GDM1 (cell line): ENCODE measurements at regions not wholly inside any gene's neighbourhood (a gene's known extent, or its start where the extent isn't known, plus 50 kb on each side); places are given as distances from the start of the nearest gene placed in this dataset.
"Not testable (repeated sequence)": the region's sequence is repeated elsewhere in the genome, so short reads cannot be mapped to it uniquely, and the experiment has no call there.

ENCODE experiments used
- DNase-seq: peaks from one replicate; lab custom pipeline; 2025; lab: John Stamatoyannopoulos, UW

GRCh38 chr12:116327992-116328391 lies 50.5 kb upstream of the MED13L start:
- DNase-seq: not testable (repeated sequence)

- DNase-seq: no peak
Observed at GRCh38 chr12:116331876-116332275, 54.4 kb upstream of the MED13L start.

GRCh38 chr12:116332705-116333380 lies 55.4 kb upstream of the MED13L start:
- no peak for DNase-seq

GRCh38 chr12:116333402-116333801 lies 55.9 kb upstream of the MED13L start:
- no peak for DNase-seq

- no peak for DNase-seq
Observed at GRCh38 chr12:116336542-116337065, 59.1 kb upstream of the MED13L start.

- no peak for DNase-seq
Observed at GRCh38 chr12:116337312-116337711, 59.8 kb upstream of the MED13L start.

GRCh38 chr12:116338064-116338846 lies 60.8 kb upstream of the MED13L start:
- no peak for DNase-seq

GRCh38 chr12:116339062-116339461 lies 61.6 kb upstream of the MED13L start:
- no peak for DNase-seq

- no peak for DNase-seq
Observed at GRCh38 chr12:116339800-116340371, 62.4 kb upstream of the MED13L start.

GRCh38 chr12:116343331-116343884 lies 65.9 kb upstream of the MED13L start:
- DNase-seq: no peak

- no peak for DNase-seq
Observed at GRCh38 chr12:116346222-116346621, 68.7 kb upstream of the MED13L start.

- no peak for DNase-seq
Observed at GRCh38 chr12:116346741-116347140, 69.2 kb upstream of the MED13L start.

- no peak for DNase-seq
Observed at GRCh38 chr12:116347265-116347664, 69.8 kb upstream of the MED13L start.

GRCh38 chr12:116352315-116352835 lies 74.9 kb upstream of the MED13L start:
- DNase-seq: no peak

GRCh38 chr12:116353958-116354357 lies 76.5 kb upstream of the MED13L start:
- no peak for DNase-seq

GRCh38 chr12:116354534-116354933 lies 77.0 kb upstream of the MED13L start:
- DNase-seq: no peak

GRCh38 chr12:116354950-116355783 lies 77.7 kb upstream of the MED13L start:
- DNase-seq: no peak

GRCh38 chr12:116358536-116358892 lies 81.0 kb upstream of the MED13L start:
- DNase-seq: no peak

GRCh38 chr12:116358893-116359761 lies 81.6 kb upstream of the MED13L start:
- peak; percentile 89 for DNase-seq

GRCh38 chr12:116360579-116361413 lies 83.3 kb upstream of the MED13L start:
- DNase-seq: peak; percentile 22
